Duodenal mucosa (tissue), 2 donors: ENCODE measurements at regions not wholly inside any gene's neighbourhood (a gene's known extent, or its start where the extent isn't known, plus 50 kb on each side); places are given as distances from the start of the nearest gene placed in this dataset.

Experiments used
- H3K27ac ChIP-seq: one replicate; pipeline ENCODE4 v1.7.0; 2013; ENCODE audit warnings: low read depth, low read length
- H3K27me3 ChIP-seq, 2 donors: one replicate each; pipeline ENCODE4 v1.7.0; 2013; ENCODE audit warnings: low read length in 2 of 2, control low read depth in 1 of 2; ENCODE audit not compliant: insufficient read depth in 2 of 2, control insufficient read depth in 1 of 2
- H3K36me3 ChIP-seq, 2 donors: one replicate each; pipeline ENCODE4 v1.7.0; 2013; ENCODE audit warnings: low read length in 2 of 2, control low read depth in 1 of 2; ENCODE audit not compliant: insufficient read depth in 2 of 2, control insufficient read depth in 1 of 2
- H3K4me1 ChIP-seq, 2 donors: one replicate each; pipeline ENCODE4 v1.7.0; 2013; ENCODE audit warnings: low read length in 2 of 2, control low read depth in 1 of 2; ENCODE audit not compliant: insufficient read depth in 2 of 2, control insufficient read depth in 1 of 2
- H3K4me3 ChIP-seq, 2 donors: one replicate each; pipeline ENCODE4 v1.7.0; 2013; ENCODE audit warnings: low read length in 2 of 2, low read depth in 1 of 2
- H3K9ac ChIP-seq, 2 donors: one replicate each; pipeline ENCODE4 v1.7.0; 2013; ENCODE audit warnings: low read length in 2 of 2, low read depth in 1 of 2
- H3K9me3 ChIP-seq, 2 donors: one replicate each; pipeline ENCODE4 v1.7.0; 2013; ENCODE audit warnings: low read length in 2 of 2, control low read depth in 1 of 2; ENCODE audit not compliant: control insufficient read depth in 1 of 2

- Histone ChIP-seq H3K27ac (no peak overlapping the region), H3K27me3 (peaks cover 18 to 34% of the 10 kb centered on the region in 2 donors), H3K36me3 (no peaks in the 10 kb centered on the region), H3K9ac (no peak overlapping the region), H3K4me1 (peaks cover 5 to 10% of the 10 kb centered on the region in 2 donors), H3K4me3 (no peak overlapping the region), H3K9me3 (no peaks in the 10 kb centered on the region)
Observed at GRCh38 chr17:77571155-77571981, 387.1 kb upstream of the TNRC6C start.

DNA sequence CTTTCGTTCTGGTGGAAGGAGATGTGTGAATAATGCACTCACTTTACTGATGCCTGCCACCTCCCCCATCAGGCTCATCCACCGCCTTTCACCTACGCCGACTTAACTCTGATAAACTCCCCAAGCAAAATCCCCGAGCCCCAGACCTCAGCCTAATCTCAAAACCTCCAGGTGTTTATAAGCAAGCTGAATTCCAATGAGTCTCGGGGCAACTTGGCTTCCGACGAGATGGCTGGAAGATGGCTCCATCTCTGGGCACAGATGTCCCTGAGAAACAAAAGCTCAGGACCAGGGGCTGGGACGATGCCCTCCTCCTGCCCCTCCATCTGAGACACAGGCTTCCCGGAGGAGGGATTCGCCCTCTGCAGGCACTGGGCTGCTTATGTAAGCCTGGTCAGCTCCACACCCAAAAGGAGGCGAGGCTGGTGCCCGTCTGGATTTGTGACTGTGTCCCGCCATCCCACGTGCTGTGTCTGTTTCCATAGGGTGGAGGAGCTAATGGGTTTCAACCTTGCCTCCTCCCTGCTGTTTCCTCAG lies 386.4 kb upstream of the TNRC6C start:
- no peak overlapping the region for H3K9ac ChIP-seq
- H3K27ac ChIP-seq, result no peak overlapping the region
- H3K4me3 ChIP-seq, result no peak overlapping the region

DNA sequence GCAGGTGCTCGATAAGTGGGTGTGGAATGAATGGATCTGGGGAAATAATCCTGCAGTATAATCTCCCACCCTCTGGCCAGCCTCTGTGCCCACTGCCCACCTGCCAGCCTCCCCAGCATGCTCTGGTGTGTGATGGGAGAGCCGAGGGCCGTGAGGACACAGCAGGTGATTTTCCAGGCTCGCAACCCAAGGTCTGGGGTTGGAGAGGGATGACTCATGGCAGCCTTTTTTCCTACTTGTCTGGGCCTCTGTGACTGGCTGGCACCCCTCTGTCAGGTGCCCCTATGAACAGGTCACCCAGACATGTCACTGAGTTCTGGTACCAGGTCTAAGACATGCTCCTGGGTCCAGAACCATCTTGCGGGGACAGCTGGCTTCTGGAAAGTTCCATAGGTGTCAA lies 385.7 kb upstream of the TNRC6C start:
- no peak overlapping the region for H3K4me3 ChIP-seq
- no peak overlapping the region for H3K27ac ChIP-seq
- H3K9ac ChIP-seq, result no peak overlapping the region
- peaks cover 18 to 34% of the 10 kb centered on the region in 2 donors for H3K27me3 ChIP-seq
- H3K36me3 ChIP-seq, result no peaks in the 10 kb centered on the region
- no peaks in the 10 kb centered on the region for H3K9me3 ChIP-seq
- H3K4me1 ChIP-seq, result peaks cover 5 to 10% of the 10 kb centered on the region in 2 donors

More for the DNA sequence above, 386.4 kb upstream of the TNRC6C start:
- peaks cover 5 to 10% of the 10 kb centered on the region in 2 donors for H3K4me1 ChIP-seq
- H3K27me3 ChIP-seq, result peaks cover 18 to 34% of the 10 kb centered on the region in 2 donors
- no peaks in the 10 kb centered on the region for H3K9me3 ChIP-seq
- no peaks in the 10 kb centered on the region for H3K36me3 ChIP-seq

DNA sequence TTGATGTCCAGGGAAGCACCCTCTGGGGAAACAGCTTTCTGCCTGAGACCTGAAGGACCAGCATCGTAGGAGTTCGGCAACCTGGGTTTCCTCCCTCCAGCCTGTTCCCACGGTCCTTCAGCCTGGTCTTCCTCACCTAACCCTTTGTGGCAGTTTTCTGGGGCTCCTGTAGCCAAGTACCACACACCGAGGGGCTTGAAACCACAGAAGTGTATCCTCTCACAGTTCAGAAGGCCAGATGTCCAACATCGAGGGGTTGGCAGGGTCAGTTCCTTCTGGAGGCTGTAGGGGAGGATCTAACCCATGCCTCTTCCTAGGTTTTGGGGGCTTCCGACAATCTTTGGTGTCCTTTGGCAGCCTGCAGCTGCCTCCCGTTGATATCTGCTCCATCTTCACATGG lies 381.0 kb upstream of the TNRC6C start:
- H3K9ac ChIP-seq, result no peak overlapping the region
- H3K4me1 ChIP-seq, result peaks cover 0 to under 1% of the 10 kb centered on the region in 2 donors
- no peaks in the 10 kb centered on the region for H3K36me3 ChIP-seq
- H3K27ac ChIP-seq, result no peak overlapping the region
- no peak overlapping the region for H3K4me3 ChIP-seq
- H3K27me3 ChIP-seq, result peaks cover 8 to 12% of the 10 kb centered on the region in 2 donors
- H3K9me3 ChIP-seq, result no peaks in the 10 kb centered on the region

DNA sequence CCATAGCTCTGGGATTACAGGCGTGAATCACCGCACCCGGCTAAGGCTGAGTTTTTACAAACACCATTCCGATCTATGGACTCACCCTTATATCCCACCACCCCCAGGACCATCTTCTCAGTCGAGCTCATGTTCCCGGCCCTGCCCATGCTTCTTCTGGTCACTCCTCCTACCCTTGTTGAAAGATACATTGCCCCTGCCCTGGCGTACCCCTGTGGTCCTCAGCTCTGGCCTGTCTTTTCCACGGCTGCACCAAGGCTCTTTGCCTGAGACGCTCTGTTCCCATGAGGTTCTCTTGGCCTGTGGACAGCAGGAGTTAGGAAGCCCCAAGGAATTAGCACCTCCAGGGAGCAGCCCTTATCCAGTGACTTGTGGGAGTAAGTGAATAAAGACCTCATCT lies 379.4 kb upstream of the TNRC6C start:
- H3K27ac ChIP-seq, result no peak overlapping the region
- no peaks in the 10 kb centered on the region for H3K9me3 ChIP-seq
- no peak overlapping the region for H3K4me3 ChIP-seq
- peaks cover 0 to 3% of the 10 kb centered on the region in 2 donors for H3K27me3 ChIP-seq
- H3K4me1 ChIP-seq, result no peaks in the 10 kb centered on the region
- H3K9ac ChIP-seq, result no peak overlapping the region
- H3K36me3 ChIP-seq, result no peaks in the 10 kb centered on the region

- Histone ChIP-seq H3K27ac (no peak overlapping the region), H3K36me3 (no peaks in the 10 kb centered on the region), H3K4me1 (no peaks in the 10 kb centered on the region), H3K4me3 (no peak overlapping the region), H3K9ac (no peak overlapping the region), H3K9me3 (no peaks in the 10 kb centered on the region), H3K27me3 (peaks cover 0 to 3% of the 10 kb centered on the region in 2 donors)
Observed at GRCh38 chr17:77579682-77580081, 378.8 kb upstream of the TNRC6C start.

DNA sequence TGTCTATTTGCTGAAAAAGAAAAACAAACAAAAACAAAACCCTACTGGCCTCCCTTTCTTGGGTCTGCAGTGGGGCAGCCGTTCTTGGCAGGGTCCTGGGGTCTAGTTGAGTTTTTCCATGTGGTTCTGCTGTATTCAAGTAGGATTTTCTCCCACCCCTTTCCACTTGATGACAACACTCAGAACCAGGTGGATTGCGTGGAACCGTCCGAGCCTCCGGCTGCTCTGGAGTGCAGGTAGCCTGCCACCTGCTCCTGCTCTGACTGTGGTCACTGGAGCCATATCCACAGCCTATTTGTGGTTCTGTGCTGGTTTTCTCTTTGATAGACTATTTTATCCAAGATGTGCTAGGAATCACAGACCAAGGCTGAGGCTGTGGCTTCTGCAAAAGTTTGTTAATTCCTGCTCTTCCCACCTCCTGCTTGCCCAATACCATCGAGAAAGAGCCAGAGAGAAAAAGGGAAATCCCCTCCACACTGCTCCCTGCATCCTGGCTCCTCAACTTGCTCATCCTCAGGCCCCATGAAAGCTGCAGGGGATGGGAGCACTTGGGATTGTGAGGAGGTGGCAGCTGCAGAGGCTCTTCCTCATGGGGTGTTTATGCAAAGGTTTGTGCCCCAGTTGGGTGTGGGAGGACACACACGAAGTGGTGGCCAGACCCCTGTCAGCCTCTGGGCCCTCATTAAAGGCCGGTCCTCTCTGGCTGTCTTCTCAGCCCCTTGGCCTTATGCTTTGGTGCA lies 377.8 kb upstream of the TNRC6C start:
- Histone ChIP-seq H3K4me3 (no peak overlapping the region), H3K9ac (no peak overlapping the region), H3K4me1 (no peaks in the 10 kb centered on the region), H3K27me3 (peaks cover 0 to 3% of the 10 kb centered on the region in 2 donors), H3K9me3 (no peaks in the 10 kb centered on the region), H3K27ac (no peak overlapping the region), H3K36me3 (no peaks in the 10 kb centered on the region)

DNA sequence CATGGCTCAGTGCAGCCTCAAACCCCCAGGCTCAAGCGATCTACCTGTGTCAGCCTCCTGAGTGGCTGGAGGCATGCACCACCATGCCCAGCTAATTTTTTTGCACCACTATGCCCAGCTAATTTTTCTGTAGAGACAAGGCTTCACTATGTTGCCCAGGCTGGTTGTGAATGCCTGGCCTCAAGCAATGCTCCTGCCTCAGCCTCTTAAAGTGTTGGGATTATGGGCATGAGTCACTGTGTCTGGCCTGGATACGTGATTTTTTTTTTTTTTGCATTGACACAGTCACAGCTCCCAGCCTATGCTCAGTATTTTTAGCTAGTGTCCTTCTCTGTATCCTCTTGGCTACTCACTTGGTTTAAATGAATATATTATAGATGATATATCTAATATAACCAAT lies 377.0 kb upstream of the TNRC6C start:
- no peak overlapping the region for H3K9ac ChIP-seq
- no peaks in the 10 kb centered on the region for H3K9me3 ChIP-seq
- no peak overlapping the region for H3K27ac ChIP-seq
- H3K4me3 ChIP-seq, result no peak overlapping the region
- H3K36me3 ChIP-seq, result no peaks in the 10 kb centered on the region
- no peaks in the 10 kb centered on the region for H3K27me3 ChIP-seq
- H3K4me1 ChIP-seq, result no peaks in the 10 kb centered on the region

DNA sequence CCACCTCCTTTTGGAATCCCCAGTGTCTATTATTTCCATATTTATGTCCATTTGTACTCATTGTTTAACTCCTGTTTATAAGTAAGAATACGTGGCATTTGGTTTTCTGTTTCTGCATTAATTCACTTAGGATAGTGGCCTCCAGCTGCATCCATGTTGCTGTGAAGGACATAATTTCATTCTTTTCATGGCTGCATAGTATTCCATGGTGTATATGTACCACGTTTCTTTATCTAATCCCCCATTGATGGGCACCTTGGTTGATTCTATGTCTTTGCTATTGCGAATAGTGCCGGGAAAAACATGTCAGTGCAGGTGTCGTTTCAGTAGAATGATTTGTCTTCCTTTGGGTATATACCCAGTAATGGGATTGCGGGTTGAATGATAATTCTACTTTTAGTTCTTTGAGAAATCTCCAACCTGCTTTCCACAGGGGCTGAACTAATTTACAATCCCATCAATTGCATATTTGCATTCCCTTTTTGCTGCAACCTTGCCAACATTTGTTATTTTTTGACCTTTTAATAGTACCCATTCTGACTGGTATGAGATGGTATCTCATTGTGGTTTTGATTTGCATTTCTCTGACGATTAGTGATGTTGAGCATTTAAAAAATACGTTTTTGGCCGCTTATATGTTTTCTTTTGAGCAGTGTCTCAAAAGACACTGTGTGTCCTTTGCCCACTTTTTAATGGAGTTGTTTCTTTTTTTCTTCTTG lies 373.2 kb upstream of the TNRC6C start:
- H3K4me1 ChIP-seq, result no peaks in the 10 kb centered on the region
- no peak overlapping the region for H3K4me3 ChIP-seq
- H3K36me3 ChIP-seq, result no peaks in the 10 kb centered on the region
- no peaks in the 10 kb centered on the region for H3K27me3 ChIP-seq
- no peaks in the 10 kb centered on the region for H3K9me3 ChIP-seq
- H3K9ac ChIP-seq, result no peak overlapping the region
- H3K27ac ChIP-seq, result no peak overlapping the region
